DND-41 (cell line): ENCODE measurements at regions not wholly inside any gene's neighbourhood (a gene's known extent, or its start where the extent isn't known, plus 50 kb on each side); places are given as distances from the start of the nearest gene placed in this dataset.

Source experiments
- EZH2 ChIP-seq: IDR thresholded peaks from 3 replicates; pipeline ENCODE4 v1.6.1; 2012; ENCODE audit warnings: borderline replicate concordance, low read depth, mild to moderate bottlenecking, moderate library complexity, low read length, inconsistent platforms; ENCODE audit not compliant: severe bottlenecking
- TF ChIP-seq, protein P1 (sequence below): IDR thresholded peaks from 2 replicates; pipeline ENCODE4 v1.5.1; 2012; ENCODE audit warnings: borderline replicate concordance, low read length, moderate library complexity, mild to moderate bottlenecking; ENCODE audit not compliant: poor library complexity, severe bottlenecking; ENCODE audit errors: extremely low read depth

DNA sequence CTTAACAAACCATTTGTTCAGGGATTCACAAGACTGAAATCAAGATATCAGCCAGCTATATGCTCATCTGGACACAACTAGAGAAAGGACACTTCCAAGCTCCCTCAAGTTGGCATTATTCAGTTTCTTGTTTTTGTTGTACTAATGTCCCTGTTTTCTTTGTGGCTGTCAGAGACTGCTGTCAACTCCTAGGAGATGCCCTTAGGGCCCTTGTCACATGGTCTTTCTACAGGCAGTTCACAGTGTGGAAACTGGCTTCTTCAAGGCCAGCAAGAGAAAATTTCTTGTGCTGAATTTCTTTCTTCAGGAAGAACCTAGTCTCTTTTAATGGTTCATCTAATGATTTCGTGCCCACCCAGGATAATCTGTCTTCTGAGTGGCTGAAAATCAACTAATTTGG is 677.2 kb upstream of the MAN1A1 start:
- TF ChIP-seq, protein P1, sequence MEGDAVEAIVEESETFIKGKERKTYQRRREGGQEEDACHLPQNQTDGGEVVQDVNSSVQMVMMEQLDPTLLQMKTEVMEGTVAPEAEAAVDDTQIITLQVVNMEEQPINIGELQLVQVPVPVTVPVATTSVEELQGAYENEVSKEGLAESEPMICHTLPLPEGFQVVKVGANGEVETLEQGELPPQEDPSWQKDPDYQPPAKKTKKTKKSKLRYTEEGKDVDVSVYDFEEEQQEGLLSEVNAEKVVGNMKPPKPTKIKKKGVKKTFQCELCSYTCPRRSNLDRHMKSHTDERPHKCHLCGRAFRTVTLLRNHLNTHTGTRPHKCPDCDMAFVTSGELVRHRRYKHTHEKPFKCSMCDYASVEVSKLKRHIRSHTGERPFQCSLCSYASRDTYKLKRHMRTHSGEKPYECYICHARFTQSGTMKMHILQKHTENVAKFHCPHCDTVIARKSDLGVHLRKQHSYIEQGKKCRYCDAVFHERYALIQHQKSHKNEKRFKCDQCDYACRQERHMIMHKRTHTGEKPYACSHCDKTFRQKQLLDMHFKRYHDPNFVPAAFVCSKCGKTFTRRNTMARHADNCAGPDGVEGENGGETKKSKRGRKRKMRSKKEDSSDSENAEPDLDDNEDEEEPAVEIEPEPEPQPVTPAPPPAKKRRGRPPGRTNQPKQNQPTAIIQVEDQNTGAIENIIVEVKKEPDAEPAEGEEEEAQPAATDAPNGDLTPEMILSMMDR: no peak
- no peak for TF ChIP-seq EZH2
